GM12892 (cell line): ENCODE measurements at regions not wholly inside any gene's neighbourhood (a gene's known extent, or its start where the extent isn't known, plus 50 kb on each side); places are given as distances from the start of the nearest gene placed in this dataset.
"Not testable (repeated sequence)": the region's sequence is repeated elsewhere in the genome, so short reads cannot be mapped to it uniquely, and the experiment has no call there.

ENCODE experiments used
- DNase-seq: peaks from one replicate; pipeline ENCODE4 v3.0.0; 2011; ENCODE audit not compliant: insufficient read length
- FAIRE-seq: peaks from 2 replicates; lab custom pipeline; 2011; peaks lifted over from hg19 to GRCh38; lab: Jason Lieb, UNC
- POLR2A ChIP-seq: IDR thresholded peaks from 2 replicates; pipeline ENCODE4 v1.6.1; 2011; ENCODE audit warnings: low read depth, low read length, control low read depth
- POLR2AphosphoS5 ChIP-seq: IDR thresholded peaks from 2 replicates; pipeline ENCODE4 v1.6.1; 2011; ENCODE audit warnings: low read depth, low read length, control low read depth
- TAF1 ChIP-seq: IDR thresholded peaks from 2 replicates; pipeline ENCODE4 v1.6.1; 2011; ENCODE audit warnings: low read depth, mild to moderate bottlenecking, control low read depth, low read length, borderline replicate concordance

- FAIRE-seq (no peak), DNase-seq (no peak)
- TF ChIP-seq TAF1 = no peak
- TF ChIP-seq POLR2AphosphoS5 = no peak
- no peak for TF ChIP-seq POLR2A
Observed at GRCh38 chr2:234804704-234805103, 147.1 kb upstream of the SH3BP4 start.

- TF ChIP-seq TAF1 (no peak), POLR2A (no peak), POLR2AphosphoS5 (no peak)
- DNase-seq (no peak), FAIRE-seq (no peak)
Observed at GRCh38 chr2:234802845-234803171, 149.0 kb upstream of the SH3BP4 start.

- no peak for DNase-seq
- no peak for FAIRE-seq
- TF ChIP-seq TAF1 (no peak), POLR2A (no peak), POLR2AphosphoS5 (no peak)
Observed at GRCh38 chr2:234802071-234802844, 149.6 kb upstream of the SH3BP4 start.

GRCh38 chr2:234797566-234798250 is 154.1 kb upstream of the SH3BP4 start:
- TF ChIP-seq POLR2AphosphoS5 (no peak), POLR2A (no peak), TAF1 (no peak)
- FAIRE-seq (no peak), DNase-seq (no peak)

DNA sequence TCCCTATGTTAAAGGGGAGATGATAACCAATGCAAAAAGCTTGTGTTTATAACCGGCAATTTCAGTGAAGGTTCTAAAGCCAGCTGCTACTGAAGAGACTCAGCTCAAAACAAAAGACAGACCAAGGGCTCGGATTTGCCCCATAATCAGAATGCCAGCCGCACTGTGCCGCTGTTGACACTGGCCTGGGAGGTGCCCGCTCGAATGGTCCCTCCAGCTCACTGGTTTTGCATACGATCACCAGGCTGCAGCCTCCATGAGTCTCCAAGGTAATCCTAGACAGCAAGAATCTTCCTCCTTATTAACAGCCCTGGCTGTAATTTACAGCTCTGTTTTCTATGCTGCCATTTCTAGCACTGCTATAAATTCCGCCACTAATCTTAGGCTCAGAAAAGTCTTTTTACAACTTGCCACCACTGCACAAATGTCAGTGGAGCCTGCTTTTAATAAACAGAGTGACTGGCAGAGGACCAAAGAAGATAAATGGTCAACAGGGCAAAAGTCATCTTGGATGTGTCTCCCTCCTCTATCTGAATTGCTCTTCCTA is 155.7 kb upstream of the SH3BP4 start:
- no peak for FAIRE-seq
- DNase-seq = no peak
- TF ChIP-seq TAF1 (no peak), POLR2A (no peak), POLR2AphosphoS5 (no peak)

DNA sequence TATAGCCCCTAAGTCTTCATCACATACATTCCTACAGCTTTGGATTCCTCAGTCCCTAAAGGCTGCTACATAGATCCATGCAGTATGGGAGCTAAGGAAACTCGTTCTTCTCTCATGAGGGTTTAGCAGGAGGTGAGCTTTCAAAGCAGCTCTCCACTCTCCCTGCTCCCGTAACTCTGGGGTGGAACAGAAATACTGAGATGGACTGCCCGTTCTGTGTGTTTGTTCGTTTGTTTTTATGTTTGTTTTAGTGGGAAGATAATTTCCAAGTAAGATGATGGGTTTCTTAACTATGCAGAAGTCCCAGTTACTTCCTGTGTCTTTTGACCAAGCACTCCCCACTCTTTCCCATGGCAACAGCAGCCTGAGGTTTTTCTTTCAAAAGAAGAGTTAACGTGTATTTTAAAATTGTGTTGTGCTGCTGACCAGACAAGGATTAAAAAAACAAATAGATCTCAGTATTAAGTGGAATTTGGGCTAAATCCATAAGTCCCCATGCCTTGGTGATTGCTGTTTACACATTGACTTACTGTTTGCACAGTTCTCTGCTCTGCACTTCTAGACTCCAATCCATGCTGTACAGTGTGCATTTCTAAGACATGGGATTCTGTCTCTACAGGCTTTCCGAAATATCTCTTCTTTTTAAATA is 156.4 kb upstream of the SH3BP4 start:
- no peak for TF ChIP-seq POLR2A
- no peak for TF ChIP-seq POLR2AphosphoS5
- no peak for TF ChIP-seq TAF1
- FAIRE-seq = no peak
- no peak for DNase-seq

- FAIRE-seq (no peak), DNase-seq (no peak)
- TF ChIP-seq POLR2AphosphoS5 (no peak), TAF1 (no peak), POLR2A (no peak)
Observed at GRCh38 chr2:234794866-234795265, 157.0 kb upstream of the SH3BP4 start.

GRCh38 chr2:234793212-234793785 is 158.5 kb upstream of the SH3BP4 start:
- FAIRE-seq = no peak
- no peak for TF ChIP-seq POLR2AphosphoS5
- TF ChIP-seq POLR2A = no peak
- TF ChIP-seq TAF1 = no peak
- DNase-seq = no peak

DNA sequence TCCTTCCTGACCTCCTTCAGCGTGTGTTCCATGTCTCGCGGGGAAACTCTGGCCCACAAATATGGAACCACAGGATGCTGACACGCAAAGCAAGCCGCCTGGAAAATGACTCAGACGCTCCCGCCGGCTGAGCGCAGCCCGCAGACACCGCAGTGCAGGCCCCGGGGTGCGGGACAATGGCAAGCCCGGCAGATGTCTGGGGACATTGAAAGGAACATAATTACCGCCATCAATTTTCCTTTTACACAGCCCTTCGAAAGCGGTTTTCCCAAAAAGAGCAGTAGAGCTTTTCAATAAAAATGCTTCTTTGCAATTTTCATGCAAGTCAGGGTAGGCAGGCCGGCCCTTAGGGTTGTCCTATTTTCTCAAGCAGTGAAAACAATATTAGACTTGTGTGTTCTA is 159.2 kb upstream of the SH3BP4 start:
- FAIRE-seq (no peak), DNase-seq (no peak)
- no peak for TF ChIP-seq POLR2AphosphoS5
- no peak for TF ChIP-seq TAF1
- TF ChIP-seq POLR2A = no peak

DNA sequence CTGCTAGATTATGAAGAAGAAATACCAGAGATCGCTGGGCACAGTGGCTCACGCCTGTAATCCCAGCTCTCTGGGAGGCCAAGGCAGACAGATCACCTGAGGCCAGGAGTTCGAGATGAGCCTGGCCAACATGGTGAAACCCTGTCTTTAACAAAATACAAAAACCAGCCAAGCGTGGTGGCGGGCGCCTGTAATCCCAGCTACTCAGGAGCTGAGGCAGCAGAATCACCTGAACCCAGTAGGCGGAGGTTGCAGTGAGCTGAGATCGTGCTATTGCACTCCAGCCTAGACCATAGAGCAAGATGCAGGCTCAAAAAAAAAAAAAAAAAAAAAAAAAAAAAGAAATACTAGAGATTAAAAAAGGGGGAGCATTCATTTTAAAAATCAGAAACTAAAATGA is 159.7 kb upstream of the SH3BP4 start:
- not testable (repeated sequence) for DNase-seq, FAIRE-seq

DNA sequence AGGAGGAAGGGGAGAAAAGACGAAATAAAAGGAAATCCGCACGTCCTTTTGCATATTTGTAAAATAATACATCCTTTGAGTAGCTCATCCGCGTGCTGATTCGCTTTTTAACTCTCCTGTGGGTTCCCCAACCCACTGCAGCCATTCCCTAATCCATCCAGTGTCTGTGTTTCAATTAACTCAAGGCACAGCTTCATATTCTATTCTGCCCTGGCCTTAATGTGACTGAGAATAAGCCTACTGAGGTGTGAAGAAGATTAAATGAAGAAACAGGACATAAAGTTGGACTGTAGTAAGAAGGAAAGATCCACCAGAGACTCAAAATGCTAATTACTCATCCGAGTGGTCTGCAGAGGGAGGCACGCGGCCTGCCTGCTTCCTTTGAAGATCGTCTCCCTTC is 161.4 kb upstream of the SH3BP4 start:
- TF ChIP-seq TAF1 (no peak), POLR2A (no peak), POLR2AphosphoS5 (no peak)
- FAIRE-seq = no peak
- no peak for DNase-seq
